OCI-LY7 (cell line): ENCODE measurements at regions not wholly inside any gene's neighbourhood (a gene's known extent, or its start where the extent isn't known, plus 50 kb on each side); places are given as distances from the start of the nearest gene placed in this dataset.

Experiments
- EZH2phosphoT487 ChIP-seq: fragments of 200-600 bp; sonication (generic); IDR thresholded peaks from 2 replicates; pipeline ENCODE4 v1.6.1; 2018; ENCODE audit warnings: low read depth, borderline replicate concordance, mild to moderate bottlenecking, mixed run types, antibody characterized with exemption, low read length, moderate library complexity, mixed read lengths
- TF ChIP-seq, protein P1 (sequence below): fragments of 200-600 bp; sonication (generic); conservative IDR thresholded peaks from 2 replicates; pipeline ENCODE4 v1.5.1; 2014; ENCODE audit warnings: mild to moderate bottlenecking, antibody characterized with exemption, low read length, moderate library complexity, mixed read lengths

DNA sequence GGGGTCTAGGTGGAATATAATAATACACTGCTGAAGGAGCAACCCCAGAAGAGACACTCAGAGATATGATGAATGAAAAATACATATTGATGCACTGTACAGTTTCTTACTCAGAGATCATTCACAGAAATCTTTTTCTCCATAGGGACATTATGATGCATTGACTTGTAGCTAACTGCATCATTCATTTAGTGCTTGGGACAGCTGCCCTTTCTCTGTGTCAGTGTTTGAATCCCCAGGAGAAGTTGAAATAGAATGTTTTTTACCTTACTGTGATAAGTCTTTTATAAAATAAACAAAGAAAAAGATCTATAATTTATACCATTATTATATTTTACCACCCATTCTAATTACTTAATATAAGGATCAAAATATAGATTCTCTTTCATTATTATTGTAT, 91.7 kb upstream of the DSEL start:
- TF ChIP-seq, protein P1, sequence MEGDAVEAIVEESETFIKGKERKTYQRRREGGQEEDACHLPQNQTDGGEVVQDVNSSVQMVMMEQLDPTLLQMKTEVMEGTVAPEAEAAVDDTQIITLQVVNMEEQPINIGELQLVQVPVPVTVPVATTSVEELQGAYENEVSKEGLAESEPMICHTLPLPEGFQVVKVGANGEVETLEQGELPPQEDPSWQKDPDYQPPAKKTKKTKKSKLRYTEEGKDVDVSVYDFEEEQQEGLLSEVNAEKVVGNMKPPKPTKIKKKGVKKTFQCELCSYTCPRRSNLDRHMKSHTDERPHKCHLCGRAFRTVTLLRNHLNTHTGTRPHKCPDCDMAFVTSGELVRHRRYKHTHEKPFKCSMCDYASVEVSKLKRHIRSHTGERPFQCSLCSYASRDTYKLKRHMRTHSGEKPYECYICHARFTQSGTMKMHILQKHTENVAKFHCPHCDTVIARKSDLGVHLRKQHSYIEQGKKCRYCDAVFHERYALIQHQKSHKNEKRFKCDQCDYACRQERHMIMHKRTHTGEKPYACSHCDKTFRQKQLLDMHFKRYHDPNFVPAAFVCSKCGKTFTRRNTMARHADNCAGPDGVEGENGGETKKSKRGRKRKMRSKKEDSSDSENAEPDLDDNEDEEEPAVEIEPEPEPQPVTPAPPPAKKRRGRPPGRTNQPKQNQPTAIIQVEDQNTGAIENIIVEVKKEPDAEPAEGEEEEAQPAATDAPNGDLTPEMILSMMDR = no peak
- no peak for TF ChIP-seq EZH2phosphoT487
